ENCODE measurements at regions not wholly inside any gene's neighbourhood (a gene's known extent, or its start where the extent isn't known, plus 50 kb on each side); places are given as distances from the start of the nearest gene placed in this dataset.

GRCh38 chr4:14681330-14681729 lies 321.0 kb upstream of the CPEB2 start:
- ChIA-PET CTCF (no interaction called here), POLR2A (ENCODE audit: unreplicated experiment) (no interaction called here)
- Histone ChIP-seq H3K4me1 (replicated peaks; ENCODE audit: insufficient read depth) (no peaks in the 10 kb centered on the region), H3K9me3 (ENCODE audit: insufficient read depth, low read depth) (no peaks in the 10 kb centered on the region), H3K79me2 (ENCODE audit: low read depth) (no peaks in the 10 kb centered on the region), H4K20me1 (ENCODE audit: insufficient read depth) (no peaks in the 10 kb centered on the region; the same call in 1 of the 2 replicates), H3K27me3 (ENCODE audit: insufficient read depth, low read depth) (no peaks in the 10 kb centered on the region), H3K9me2 (ENCODE audit: insufficient read depth) (no peaks in the 10 kb centered on the region), H3K27ac (no peak overlapping the region), H3K4me3 (no peak overlapping the region), H3F3A (ENCODE audit: insufficient read depth, low read depth) (no peaks in the 10 kb centered on the region), H2AFZ (no peak overlapping the region), H3K4me2 (no peak overlapping the region), H3K36me3 (ENCODE audit: low read depth) (no peaks in the 10 kb centered on the region)
- BruUV-seq (replicated peaks), result no TSS peak
- intact Hi-C loops (cut with micrococcal nuclease; ENCODE audit: unreplicated experiment), result no loop called here
- TF ChIP-seq, protein P1, sequence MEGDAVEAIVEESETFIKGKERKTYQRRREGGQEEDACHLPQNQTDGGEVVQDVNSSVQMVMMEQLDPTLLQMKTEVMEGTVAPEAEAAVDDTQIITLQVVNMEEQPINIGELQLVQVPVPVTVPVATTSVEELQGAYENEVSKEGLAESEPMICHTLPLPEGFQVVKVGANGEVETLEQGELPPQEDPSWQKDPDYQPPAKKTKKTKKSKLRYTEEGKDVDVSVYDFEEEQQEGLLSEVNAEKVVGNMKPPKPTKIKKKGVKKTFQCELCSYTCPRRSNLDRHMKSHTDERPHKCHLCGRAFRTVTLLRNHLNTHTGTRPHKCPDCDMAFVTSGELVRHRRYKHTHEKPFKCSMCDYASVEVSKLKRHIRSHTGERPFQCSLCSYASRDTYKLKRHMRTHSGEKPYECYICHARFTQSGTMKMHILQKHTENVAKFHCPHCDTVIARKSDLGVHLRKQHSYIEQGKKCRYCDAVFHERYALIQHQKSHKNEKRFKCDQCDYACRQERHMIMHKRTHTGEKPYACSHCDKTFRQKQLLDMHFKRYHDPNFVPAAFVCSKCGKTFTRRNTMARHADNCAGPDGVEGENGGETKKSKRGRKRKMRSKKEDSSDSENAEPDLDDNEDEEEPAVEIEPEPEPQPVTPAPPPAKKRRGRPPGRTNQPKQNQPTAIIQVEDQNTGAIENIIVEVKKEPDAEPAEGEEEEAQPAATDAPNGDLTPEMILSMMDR (conservative IDR thresholded peaks at IDR 0.05), result no peak
- no peak for TF ChIP-seq EZH2 (IDR thresholded peaks at IDR 0.05; ENCODE audit: low read depth)
- no peak for DNase-seq

GRCh38 chr4:14693728-14694127 lies 308.6 kb upstream of the CPEB2 start:
- no peak overlapping the region for H2AFZ ChIP-seq
- CTCF ChIA-PET, result no interaction called here
- no peaks in the 10 kb centered on the region for H3K36me3 ChIP-seq (ENCODE audit: low read depth)
- no peaks in the 10 kb centered on the region for H3K9me2 ChIP-seq (ENCODE audit: insufficient read depth)
- H3K27ac ChIP-seq, result no peak overlapping the region
- BruUV-seq (replicated peaks), result no TSS peak
- H4K20me1 ChIP-seq (ENCODE audit: insufficient read depth), result no peaks in the 10 kb centered on the region
- H3K4me1 ChIP-seq (replicated peaks; ENCODE audit: insufficient read depth), result no peaks in the 10 kb centered on the region
- no peak for DNase-seq
- no peaks in the 10 kb centered on the region for H3K79me2 ChIP-seq (ENCODE audit: low read depth)
- H3K27me3 ChIP-seq (ENCODE audit: insufficient read depth, low read depth), result no peaks in the 10 kb centered on the region
- no peak overlapping the region for H3K4me3 ChIP-seq
- no peak for TF ChIP-seq EZH2 (IDR thresholded peaks at IDR 0.05; ENCODE audit: low read depth)
- TF ChIP-seq, protein P1 (conservative IDR thresholded peaks at IDR 0.05), result no peak
- intact Hi-C loops (cut with micrococcal nuclease; ENCODE audit: unreplicated experiment), result no loop called here
- no peak overlapping the region for H3K4me2 ChIP-seq
- H3F3A ChIP-seq (ENCODE audit: insufficient read depth, low read depth), result no peaks in the 10 kb centered on the region
- H3K9me3 ChIP-seq (ENCODE audit: insufficient read depth, low read depth), result no peaks in the 10 kb centered on the region
- POLR2A ChIA-PET (ENCODE audit: unreplicated experiment), result no interaction called here

DNA sequence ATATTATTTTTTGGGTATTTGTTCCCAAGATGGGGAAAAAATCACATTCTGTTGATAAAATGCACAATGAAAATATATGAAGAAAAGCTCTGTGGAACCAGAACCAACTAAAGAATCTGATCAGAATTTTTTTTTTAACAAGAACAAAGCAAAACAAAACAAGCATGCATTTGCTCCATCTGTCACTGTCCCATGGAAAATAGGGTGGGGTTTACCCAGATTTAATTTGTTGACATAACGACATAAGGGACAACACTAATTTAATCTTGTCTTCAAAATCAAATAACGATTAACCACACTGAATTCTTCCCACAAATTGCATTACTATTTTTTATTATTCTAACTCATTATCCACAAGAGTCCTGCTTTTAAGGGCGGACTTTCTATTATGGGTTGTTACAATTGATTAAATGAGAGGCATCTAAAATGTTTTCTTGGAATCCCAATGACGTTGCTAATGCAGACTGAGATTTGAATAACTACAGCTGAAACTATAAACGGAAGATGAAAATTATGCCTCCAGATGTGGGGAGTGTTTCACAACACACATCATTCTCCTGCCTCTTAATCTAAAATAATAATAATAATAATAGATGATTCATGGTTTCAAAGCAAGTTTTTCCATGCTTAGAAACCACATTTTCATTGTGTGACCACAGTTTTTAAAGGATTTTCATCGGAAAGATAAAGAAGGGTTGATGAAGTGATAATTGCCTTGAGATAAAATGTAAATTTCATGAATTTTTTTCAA lies 307.0 kb upstream of the CPEB2 start:
- no peak overlapping the region for H3K4me3 ChIP-seq
- H3K9me3 ChIP-seq (ENCODE audit: insufficient read depth, low read depth), result no peaks in the 10 kb centered on the region
- no peaks in the 10 kb centered on the region for H3K79me2 ChIP-seq (ENCODE audit: low read depth)
- H4K20me1 ChIP-seq (ENCODE audit: insufficient read depth), result no peaks in the 10 kb centered on the region
- H3K9me2 ChIP-seq (ENCODE audit: insufficient read depth), result no peaks in the 10 kb centered on the region
- no peaks in the 10 kb centered on the region for H3K4me1 ChIP-seq (replicated peaks; ENCODE audit: insufficient read depth)
- no TSS peak for BruUV-seq (replicated peaks)
- TF ChIP-seq, protein P1 (conservative IDR thresholded peaks at IDR 0.05), result no peak
- TF ChIP-seq EZH2 (IDR thresholded peaks at IDR 0.05; ENCODE audit: low read depth), result no peak
- H3K4me2 ChIP-seq, result no peak overlapping the region
- no peaks in the 10 kb centered on the region for H3F3A ChIP-seq (ENCODE audit: insufficient read depth, low read depth)
- DNase-seq, result no peak
- H3K27me3 ChIP-seq (ENCODE audit: insufficient read depth, low read depth), result no peaks in the 10 kb centered on the region
- CTCF ChIA-PET, result no interaction called here
- H3K27ac ChIP-seq, result no peak overlapping the region
- POLR2A ChIA-PET (ENCODE audit: unreplicated experiment), result no interaction called here
- intact Hi-C loops (cut with micrococcal nuclease; ENCODE audit: unreplicated experiment), result no loop called here
- H2AFZ ChIP-seq, result no peak overlapping the region
- H3K36me3 ChIP-seq (ENCODE audit: low read depth), result no peaks in the 10 kb centered on the region
